HG03457 (cell line): ENCODE measurements at regions not wholly inside any gene's neighbourhood (a gene's known extent, or its start where the extent isn't known, plus 50 kb on each side); places are given as distances from the start of the nearest gene placed in this dataset.
"Not testable (repeated sequence)": the region's sequence is repeated elsewhere in the genome, so short reads cannot be mapped to it uniquely, and the experiment has no call there.

Source experiments
- ATAC-seq: cut with Tn5 transposase; IDR thresholded peaks from one replicate; pipeline ENCODE4 v1.9.1; 2021; ENCODE audit warnings: moderate number of reproducible peaks; ENCODE audit not compliant: unreplicated experiment

DNA sequence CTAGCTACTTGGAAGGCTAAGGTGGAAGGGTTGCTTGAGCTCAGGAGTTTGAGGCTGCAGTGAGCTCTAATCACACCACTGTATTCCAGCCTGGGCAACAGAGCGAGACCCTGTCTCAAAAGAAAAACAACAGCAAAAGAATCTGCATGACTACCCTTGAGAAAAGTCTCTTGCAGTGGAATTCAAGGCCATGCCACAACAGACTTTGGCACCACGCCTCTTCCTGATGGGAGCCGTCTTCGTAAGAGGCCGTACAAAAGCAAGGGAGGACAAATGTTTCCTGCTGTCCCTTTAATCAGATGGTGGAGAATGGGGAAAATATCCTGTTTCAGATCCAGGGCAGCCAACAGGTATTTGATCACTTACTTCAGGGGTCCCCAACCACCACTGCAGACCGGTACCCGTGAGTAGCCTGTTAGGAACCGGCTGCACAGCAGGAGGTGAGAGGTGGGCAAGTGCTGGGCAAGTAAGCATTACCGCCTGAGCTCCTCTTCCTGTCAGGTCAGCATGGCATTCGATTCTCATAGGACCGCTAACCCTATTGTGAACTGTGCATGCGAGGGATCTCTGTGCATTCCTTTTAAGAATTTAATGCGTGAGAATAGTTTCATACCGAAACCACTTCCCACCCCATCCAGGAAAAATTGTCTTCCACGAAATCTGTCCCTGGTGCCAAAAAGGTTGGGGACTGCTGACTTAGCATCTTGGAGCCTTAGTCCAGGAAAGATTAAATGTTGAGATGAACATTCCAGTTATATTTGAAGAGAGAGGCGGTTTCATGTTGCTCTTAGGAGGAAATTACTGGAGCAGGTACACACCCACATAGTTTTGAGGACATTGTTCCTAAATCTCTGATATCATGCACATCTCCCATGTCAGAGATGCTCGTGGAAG lies 94.4 kb upstream of the XPO1 start:
- no peak for ATAC-seq

DNA sequence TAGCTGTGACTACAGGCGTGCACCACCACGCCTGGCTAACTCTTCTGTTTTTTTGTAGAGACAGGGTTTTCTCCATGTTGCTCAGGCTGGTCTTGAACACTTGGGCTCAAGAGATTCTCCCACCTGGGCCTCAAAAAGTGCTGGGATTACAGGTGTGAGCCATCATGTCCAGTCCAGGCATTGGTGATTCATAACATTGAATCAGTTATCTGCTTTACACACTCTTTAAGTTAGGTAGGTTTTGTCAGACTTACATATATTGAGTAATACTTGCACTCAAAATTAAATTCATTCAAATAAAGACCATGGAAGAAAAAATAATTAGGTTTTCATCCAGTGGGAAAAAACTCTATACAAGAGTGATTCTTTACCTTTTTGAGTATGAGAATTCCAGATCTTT lies 93.2 kb upstream of the XPO1 start:
- no peak for ATAC-seq

DNA sequence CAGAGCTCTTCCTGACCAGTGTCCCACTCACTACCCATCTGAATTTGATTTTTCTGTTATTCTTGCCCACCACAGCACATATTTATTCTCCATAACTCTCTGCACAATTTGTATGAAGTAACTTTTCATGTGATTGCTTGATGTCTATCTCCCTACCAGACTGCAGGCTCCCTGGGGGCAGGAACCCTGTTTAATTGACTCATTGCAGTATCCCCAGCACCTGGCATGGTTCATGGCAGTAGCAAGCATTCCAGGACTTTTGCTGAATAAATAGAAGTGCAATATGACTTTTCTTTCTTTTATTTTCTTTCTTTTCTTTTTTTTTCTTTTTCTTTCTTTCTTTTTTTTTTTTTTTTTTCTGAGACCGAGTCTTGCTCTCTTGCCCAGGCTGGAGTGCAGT lies 88.7 kb upstream of the XPO1 start:
- no peak for ATAC-seq

DNA sequence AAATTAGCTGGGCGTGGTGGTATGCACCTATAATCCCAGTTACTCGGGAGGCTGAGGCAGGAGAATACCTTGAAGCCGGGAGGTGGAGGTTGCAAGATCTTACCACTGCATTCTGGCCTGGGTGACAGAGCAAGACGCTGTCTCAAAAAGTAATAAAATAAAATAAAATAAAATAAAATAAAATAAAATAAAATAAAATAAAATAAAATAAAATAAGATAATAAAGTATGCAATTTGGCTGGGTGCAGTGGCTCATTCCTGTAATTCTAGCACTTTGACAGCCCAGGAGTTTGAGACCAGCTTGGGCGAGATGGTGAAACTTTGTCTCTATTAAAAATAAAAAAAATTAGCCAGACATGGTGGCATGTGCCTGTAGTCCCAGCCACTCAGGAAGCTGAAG lies 85.6 kb upstream of the XPO1 start:
- ATAC-seq: no peak

DNA sequence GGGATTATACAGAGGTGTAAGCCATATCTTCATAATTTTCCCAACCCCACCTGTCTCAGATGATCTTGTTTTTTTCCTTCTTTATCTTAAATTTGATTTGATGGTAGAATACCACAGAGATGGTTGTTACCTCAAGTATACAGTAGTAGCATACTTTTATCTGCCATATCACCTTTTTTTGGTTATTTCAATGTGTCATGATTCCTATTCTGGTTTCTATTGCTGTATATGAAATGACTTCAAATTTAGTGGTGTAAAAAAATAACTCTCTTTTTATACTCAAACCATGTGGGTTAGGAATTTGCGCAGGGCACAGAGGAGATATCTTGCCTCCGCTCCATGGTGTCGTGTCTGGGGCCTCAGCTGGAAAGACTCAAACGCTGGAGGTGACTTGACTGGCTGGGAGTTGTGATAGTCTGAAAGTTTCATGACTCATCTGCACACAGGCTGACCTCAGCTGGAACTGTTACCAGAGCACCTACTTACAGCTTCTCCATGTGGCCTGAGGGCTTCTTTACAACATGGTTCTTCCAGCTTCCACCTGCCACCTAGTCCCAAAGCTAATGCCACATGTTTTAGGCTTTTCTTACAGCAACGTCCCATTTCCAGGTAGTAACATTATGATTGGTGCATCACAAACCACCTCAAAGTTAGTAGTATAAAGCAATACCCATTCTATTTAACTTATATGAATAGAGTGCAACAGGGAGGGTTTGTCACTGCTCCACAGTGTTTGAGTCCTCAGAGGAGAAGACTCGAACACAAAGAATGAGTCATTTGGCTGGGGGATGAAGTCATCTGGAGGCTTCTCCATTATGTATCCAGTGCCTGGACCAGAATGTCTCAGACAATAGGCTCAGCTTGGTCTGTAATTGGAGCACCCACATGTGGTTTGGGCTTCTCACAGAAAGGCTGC lies 82.3 kb upstream of the XPO1 start:
- ATAC-seq: no peak

DNA sequence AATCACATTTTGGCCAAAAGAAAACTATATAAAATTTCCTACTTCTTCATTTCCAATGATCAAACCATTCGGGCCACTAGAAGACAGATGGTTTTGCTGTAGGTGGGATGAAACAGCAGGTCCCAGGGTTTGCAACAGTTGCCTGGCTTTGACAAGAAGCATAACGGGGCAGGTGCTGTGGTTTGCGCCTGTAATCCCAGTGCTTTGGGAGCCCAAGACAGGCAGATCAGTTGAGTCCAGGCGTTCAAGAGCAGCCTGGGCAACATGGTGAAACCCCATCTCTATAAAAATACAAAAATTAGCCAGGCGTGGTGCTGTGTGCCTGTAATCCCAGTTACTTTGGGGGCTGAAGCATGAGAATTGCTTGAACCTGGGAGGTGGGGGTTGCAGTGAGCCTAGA lies 81.4 kb upstream of the XPO1 start:
- ATAC-seq: no peak

DNA sequence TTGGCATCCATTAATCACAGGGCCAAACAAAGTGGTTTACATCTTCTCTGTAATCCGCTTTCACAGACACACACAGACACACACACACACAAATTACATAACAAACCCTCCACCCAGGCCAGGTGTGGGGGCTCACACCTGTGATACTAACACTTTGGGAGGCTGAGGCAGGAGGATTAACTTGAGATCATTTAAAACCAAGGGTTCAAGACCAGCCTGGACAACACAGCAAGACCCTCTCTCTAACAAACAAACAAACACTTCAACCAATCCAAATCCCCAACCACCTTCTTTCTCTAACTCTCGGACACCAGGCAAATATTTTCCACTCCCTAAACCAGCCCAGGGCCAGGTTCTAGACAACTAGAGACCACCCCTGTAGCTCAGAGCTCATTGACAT lies 79.5 kb upstream of the XPO1 start:
- no peak for ATAC-seq

DNA sequence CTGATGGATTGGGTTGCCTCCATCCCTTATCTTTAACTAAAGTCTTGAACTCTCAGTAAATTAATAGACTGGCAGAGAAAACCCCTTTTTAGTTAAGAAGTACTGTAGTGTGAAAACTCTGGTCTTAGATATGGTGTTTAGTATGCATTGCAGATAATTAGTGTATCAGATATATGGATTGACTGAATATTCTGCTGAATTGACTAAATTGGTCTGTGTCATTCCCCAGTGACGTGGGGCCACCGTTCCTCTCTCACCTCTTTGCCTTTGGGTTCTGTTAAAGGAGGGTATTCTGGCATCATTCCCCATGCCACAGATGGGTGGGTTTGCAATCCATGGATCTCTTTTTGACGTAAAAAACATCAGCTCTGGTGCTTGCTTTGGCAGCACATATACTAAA lies 67.1 kb upstream of the XPO1 start:
- ATAC-seq: no peak

DNA sequence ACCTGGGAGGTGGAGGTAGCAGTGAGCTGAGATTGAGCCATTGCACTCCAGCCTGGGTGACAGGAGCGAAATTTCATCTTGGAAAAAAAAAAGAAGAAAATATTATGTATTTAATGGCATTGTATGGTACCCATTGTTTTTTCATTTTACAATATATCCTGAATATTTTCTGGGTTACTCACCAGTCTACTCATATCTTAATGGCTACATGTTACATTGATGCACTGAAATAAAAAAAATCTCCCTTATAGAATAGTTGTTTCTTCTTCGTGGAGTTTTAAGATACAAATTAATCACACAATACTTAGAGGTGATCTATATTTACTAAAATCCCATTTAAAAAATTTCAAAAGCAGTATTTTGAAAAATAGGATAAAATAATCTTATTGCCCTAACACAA lies 66.3 kb upstream of the XPO1 start:
- no peak for ATAC-seq

DNA sequence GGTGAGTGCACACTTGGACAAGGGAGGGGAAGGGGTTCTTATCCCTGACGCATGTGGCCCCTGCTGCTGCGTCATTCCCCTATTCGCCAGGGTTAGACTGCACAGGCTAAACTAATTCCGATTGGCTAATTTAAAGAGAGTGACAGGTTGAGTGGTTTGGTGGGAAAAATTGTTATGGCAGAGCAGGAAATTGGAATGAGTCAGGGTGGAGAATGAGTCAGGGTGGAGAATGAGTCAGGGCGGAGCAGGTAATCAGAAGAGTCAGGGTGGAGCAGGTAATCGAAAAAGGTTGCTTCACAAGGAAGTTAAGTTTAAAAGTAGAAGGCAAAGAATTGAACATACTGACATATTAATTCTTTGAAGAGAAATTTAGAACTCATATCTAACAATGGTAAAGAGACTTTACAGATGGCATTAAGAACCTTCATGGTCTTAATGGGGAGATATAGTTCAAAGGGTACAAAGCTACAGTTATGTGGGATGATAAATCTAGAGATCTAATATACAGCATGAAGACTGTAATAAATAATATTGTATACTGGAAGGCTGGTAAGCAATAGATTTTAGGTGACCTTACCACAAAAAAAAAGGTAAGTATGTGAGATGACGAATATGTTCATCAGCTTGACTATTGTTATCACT lies 60.5 kb upstream of the XPO1 start:
- not testable (repeated sequence) for ATAC-seq

DNA sequence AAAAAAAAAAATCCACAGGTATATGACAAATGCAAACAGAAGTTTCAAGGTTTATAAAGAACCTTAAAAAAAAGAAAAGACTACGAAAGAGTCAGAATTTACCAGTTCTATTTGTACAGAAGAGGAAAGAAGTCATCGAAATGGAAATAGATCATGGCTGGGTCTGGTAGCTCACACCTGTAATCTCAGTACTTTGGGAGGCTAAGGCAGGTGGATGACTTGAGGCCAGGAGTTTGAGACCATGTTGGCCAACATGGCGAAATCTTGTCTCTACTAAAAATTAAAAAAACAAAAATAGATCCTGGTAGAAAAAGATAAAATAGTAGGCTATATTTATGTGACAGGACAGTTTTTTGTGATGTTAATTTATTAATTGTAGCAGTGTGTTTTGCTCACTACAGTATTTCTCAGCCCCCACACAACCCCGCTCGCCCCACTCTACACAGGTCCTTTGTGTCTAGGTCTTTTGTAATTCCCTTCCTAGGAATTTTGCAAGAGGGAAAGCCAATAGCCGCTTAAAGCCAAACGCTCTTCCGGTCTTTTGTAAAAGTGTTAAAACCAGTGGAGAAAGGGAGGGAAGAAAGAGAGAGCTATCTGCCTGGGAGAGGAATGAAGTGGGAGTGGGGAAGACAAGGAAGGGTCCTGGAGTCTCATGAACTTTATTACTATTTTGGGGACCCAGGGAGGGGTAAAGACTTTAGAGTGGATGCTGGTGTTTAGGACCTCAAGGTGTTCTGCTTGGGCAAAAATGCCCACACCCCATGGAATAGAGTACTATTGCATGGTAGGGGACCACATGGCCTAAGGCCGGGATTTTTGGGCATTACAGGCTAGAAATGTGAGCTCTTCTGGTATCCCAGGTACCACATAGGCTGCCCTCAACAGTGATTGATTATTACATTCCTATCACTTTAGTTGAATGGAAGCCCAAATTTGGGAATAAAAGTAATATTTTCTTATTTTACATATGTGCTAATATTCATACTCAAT lies 59.4 kb upstream of the XPO1 start:
- no peak for ATAC-seq

DNA sequence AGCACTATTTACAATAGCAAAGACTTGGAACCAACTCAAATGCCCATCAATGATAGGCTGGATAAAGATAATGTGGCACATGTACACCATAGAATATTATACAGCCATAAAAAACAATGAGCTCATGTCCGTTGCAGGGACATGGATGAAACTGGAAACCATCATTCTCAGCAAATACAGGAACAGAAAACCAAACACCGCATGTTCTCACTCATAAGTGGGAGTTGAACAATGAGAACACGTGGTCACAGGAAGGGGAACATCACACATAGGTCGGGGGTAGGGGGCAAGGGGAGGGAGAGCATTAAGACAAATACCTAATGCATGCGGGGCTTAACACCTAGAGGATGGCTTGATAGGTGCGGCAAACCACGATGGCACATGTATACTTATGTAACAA lies 56.0 kb upstream of the XPO1 start:
- not testable (repeated sequence) for ATAC-seq

DNA sequence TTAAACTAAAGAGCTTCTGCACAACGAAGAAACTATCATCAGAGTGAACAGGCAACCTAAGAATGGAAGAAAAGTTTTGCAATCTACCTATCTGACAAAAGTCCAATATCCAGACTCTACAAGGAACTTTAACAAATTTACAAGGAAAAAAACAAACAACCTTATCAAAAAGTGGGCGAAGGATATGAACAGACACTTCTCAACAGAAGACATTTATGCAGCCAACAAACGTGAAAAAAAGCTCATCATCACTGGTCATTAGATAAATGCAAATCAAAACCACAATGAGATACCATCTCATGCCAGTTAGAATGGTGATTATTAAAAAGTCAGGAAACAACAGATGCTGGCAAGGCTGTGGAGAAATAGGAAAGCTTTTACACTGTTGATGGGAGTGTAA lies 55.5 kb upstream of the XPO1 start:
- ATAC-seq: not testable (repeated sequence)

DNA sequence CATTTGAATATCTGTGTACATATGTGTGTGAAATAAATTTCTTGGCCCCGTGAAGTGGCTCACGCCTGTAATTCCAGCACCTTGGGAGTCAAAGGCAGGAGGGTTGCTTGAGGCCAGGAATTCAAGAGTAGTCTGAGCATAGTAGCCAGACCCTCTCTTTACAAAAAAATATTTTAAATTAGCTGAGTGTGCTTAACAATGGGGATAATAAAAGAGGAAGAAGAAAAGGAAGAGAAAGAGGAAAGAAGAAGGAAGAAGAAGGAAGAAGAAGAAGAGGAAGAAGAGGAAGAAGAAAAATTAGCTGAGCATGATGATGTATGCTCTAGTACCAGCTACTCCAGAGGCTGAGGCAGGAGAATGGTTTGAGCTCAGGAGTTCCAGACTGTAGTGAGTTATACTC lies 52.1 kb upstream of the XPO1 start:
- ATAC-seq: no peak

DNA sequence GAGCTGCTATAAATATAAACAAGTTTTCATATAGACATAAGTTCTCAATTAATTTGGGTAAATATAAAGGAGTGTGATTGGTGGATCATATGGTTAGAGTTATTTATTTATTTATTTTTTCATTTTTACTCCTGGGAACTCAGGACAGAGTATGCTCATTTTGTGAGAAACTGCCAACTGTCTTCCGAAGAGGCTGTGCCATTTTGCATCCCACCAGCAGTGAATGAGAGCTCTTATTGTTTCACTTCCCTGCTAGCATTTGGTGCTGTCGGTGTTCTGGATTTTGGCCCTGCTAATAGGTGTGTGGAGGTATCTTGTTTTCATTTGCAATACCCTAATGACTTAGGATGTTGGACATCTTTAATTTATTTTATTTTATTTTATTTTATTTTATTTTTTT lies 50.4 kb upstream of the XPO1 start:
- no peak for ATAC-seq
